SH-SY5Y (cell line): ENCODE measurements at regions not wholly inside any gene's neighbourhood (a gene's known extent, or its start where the extent isn't known, plus 50 kb on each side); places are given as distances from the start of the nearest gene placed in this dataset.

ENCODE experiments used
- GATA2 ChIP-seq: IDR thresholded peaks from 2 replicates; pipeline ENCODE4 v1.6.1; 2011; ENCODE audit warnings: mild to moderate bottlenecking, low read depth, low read length
- GATA3 ChIP-seq: IDR thresholded peaks from 2 replicates; pipeline ENCODE4 v1.6.1; 2011; ENCODE audit warnings: low read depth, mild to moderate bottlenecking, low read length, moderate library complexity

DNA sequence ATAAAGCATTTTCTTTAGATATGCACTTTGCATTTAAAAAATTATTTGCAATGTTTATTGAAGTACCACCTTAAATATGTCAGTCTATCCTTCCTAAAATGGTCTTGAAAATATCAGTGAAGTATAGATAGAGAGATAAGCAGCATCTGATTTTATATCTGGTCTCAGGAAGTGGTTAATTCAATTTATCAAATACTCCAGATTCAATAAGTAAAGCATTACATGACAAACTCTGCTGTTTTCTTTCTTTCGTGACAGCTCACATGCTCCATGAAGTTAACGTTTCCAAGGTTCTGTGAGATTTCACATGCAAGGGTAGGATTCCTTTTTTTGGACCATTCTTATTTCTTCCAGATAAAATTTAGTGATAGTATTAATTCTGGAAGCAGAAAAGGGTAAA lies 775.4 kb upstream of the ROBO1 start:
- TF ChIP-seq GATA3 (peak; percentile 40; the same call in 1 of the 2 replicates), GATA2 (no peak)
